Neural progenitor cell (in vitro differentiated cells): ENCODE measurements at regions not wholly inside any gene's neighbourhood (a gene's known extent, or its start where the extent isn't known, plus 50 kb on each side); places are given as distances from the start of the nearest gene placed in this dataset.

Source experiments
- CTCF ChIP-seq: fragments of 200-600 bp; sonication (generic); IDR thresholded peaks from 2 replicates; pipeline ENCODE4 v1.5.1; 2017; ENCODE audit warnings: antibody characterized with exemption, mild to moderate bottlenecking
- EZH2 ChIP-seq: fragments of 200-600 bp; sonication (generic); IDR thresholded peaks from 2 replicates; pipeline ENCODE4 v1.6.1; 2017; ENCODE audit warnings: antibody characterized with exemption, mild to moderate bottlenecking, moderate library complexity

- TF ChIP-seq EZH2 (no peak), CTCF (no peak)
These were observed 123.5 kb upstream of the TRHDE start for GRCh38 chr12:72148709-72149108.
